ENCODE measurements at regions not wholly inside any gene's neighbourhood (a gene's known extent, or its start where the extent isn't known, plus 50 kb on each side); places are given as distances from the start of the nearest gene placed in this dataset.

DNA sequence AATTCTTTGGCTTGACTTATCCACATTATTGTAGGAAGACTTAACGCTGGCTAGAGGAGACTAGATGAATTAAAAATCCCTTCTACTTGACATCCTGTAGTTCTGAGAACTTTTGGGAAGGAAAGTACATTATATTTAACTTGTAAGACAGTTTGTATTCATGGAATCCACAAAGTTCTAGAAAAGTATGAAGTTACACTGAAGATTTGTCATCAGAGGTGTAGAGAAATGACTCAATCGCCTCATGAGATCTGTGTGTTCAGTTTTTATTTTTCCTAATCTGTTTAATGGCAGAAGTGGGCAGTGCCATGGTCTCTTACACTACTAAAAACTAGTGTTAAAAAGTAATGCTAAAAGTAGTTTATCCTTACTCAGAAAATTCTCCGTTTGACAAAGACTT, 89.1 kb upstream of the SMIM30 start:
- no peak for TF ChIP-seq POLR2A (IDR thresholded peaks at IDR 0.05)
- TF ChIP-seq, protein P1, sequence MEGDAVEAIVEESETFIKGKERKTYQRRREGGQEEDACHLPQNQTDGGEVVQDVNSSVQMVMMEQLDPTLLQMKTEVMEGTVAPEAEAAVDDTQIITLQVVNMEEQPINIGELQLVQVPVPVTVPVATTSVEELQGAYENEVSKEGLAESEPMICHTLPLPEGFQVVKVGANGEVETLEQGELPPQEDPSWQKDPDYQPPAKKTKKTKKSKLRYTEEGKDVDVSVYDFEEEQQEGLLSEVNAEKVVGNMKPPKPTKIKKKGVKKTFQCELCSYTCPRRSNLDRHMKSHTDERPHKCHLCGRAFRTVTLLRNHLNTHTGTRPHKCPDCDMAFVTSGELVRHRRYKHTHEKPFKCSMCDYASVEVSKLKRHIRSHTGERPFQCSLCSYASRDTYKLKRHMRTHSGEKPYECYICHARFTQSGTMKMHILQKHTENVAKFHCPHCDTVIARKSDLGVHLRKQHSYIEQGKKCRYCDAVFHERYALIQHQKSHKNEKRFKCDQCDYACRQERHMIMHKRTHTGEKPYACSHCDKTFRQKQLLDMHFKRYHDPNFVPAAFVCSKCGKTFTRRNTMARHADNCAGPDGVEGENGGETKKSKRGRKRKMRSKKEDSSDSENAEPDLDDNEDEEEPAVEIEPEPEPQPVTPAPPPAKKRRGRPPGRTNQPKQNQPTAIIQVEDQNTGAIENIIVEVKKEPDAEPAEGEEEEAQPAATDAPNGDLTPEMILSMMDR (IDR thresholded peaks at IDR 0.05), result no peak

Data from transverse colon (tissue), 3 donors.